ENCODE measurements at regions not wholly inside any gene's neighbourhood (a gene's known extent, or its start where the extent isn't known, plus 50 kb on each side); places are given as distances from the start of the nearest gene placed in this dataset.

DNA sequence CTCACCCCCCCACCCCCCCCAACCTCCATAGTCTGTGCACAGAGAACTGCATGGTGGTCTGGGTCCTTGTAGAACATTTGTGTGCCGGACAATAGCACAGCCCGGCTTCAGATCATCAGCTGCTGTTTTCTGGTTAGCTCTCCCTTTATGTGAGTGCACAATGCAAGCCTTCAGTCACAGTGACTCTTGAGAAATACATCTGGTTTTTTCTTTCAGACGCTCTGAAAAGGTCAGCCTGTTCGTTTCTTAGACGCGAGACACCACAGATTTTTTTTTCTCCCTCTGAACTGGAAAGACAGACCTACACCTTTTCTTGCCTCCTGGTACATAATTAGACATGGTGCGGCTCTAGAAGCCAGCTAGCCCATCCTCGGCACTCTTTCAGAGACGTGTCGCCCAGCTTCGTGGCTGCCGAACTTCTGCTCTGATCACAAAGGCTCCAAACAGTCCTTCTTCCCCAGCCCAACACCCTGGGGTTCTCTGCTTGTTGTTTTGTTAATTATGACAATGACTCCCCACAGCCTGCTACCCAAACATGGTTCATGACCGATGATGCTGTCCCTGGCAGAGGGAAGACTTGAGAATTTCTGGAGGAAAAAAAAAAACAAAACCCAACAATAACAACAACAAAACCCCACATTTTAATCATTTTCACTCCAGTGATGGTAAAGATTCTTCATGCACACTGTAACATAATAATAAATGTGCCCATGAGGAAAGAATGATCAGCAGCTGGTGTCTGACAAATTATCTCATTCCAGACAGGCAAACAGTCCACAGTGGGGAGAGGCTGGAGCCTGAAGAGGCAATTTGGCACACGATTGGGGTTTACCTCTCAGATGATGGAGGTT, 241.4 kb upstream of the ZNF462 start:
- Histone ChIP-seq H3K9me3 (no peaks in the 10 kb centered on the region), H3K27ac (no peak overlapping the region), H3K4me3 (peak overlapping the region; percentile 44), H3K4me1 (peaks cover 3% of the 10 kb centered on the region), H3K36me3 (ENCODE audit: insufficient read depth in 1 of 2, low read depth in 1 of 2) (no peaks in the 10 kb centered on the region), H3K27me3 (ENCODE audit: insufficient read depth in 3 of 3, low read length in 2 of 3) (no peaks in the 10 kb centered on the region)
- WGBS, 3 donors, result 26 to 35% (median 27%) methylated on average over 14 of the region's 14 CpGs
- DNase-seq, result no peak
- ATAC-seq, result peak in 1 of 4 donors; percentile 40
- TF ChIP-seq, protein P1, sequence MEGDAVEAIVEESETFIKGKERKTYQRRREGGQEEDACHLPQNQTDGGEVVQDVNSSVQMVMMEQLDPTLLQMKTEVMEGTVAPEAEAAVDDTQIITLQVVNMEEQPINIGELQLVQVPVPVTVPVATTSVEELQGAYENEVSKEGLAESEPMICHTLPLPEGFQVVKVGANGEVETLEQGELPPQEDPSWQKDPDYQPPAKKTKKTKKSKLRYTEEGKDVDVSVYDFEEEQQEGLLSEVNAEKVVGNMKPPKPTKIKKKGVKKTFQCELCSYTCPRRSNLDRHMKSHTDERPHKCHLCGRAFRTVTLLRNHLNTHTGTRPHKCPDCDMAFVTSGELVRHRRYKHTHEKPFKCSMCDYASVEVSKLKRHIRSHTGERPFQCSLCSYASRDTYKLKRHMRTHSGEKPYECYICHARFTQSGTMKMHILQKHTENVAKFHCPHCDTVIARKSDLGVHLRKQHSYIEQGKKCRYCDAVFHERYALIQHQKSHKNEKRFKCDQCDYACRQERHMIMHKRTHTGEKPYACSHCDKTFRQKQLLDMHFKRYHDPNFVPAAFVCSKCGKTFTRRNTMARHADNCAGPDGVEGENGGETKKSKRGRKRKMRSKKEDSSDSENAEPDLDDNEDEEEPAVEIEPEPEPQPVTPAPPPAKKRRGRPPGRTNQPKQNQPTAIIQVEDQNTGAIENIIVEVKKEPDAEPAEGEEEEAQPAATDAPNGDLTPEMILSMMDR (IDR thresholded peaks at IDR 0.05), result no peak
- intact Hi-C loops (cut with DNase I), result no loop called here

DNA sequence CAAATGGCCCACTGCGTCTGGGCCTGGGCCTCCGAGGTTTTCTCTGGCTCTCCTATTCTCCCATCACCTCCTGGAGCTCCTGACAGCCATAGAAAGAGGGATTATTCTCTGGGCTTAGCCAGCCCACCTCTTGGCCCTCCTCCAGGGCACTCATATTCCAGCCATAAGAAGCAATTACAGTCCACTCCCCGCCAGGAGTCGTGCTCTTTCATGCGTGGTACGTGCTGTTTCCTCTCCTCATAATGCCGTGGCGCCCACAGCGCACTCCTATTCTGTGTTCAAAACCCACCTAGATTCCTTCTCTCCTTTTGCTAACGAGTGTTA, 240.8 kb upstream of the ZNF462 start:
- H3K36me3 ChIP-seq (ENCODE audit: insufficient read depth in 1 of 2, low read depth in 1 of 2), result no peaks in the 10 kb centered on the region
- TF ChIP-seq, protein P1 (IDR thresholded peaks at IDR 0.05), result no peak
- peaks cover 3% of the 10 kb centered on the region for H3K4me1 ChIP-seq
- DNase-seq (no peak), ATAC-seq (no peak)
- no peak overlapping the region for H3K4me3 ChIP-seq
- H3K9me3 ChIP-seq, result no peaks in the 10 kb centered on the region
- no peak overlapping the region for H3K27ac ChIP-seq
- no peaks in the 10 kb centered on the region for H3K27me3 ChIP-seq (ENCODE audit: insufficient read depth in 3 of 3, low read length in 2 of 3)
- 64 to 66% (median 65%) methylated on average over 10 of the region's 10 CpGs for WGBS, 3 donors
- intact Hi-C loops (cut with DNase I), result no loop called here

DNA sequence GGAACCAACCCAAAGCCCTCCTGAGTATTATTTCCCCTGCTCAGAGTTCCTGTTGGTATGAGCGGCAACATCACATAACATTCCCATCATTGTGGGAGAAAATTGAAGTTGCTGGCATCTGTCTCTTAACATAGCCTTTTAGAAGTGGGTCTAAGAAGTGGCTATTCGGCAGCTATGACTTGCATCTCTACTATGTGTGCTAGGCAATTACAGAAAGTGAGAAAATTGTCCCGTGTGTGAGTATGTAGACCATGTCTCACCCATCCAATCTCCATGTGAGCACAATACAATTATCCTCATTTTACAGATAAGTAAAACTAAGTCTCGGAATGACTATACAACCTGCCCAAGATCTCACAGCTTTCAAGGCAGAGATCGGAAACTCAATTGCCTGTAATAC, 239.4 kb upstream of the ZNF462 start:
- Histone ChIP-seq H3K27ac (no peak overlapping the region), H3K4me1 (peaks cover 3% of the 10 kb centered on the region), H3K4me3 (no peak overlapping the region), H3K9me3 (no peaks in the 10 kb centered on the region), H3K36me3 (ENCODE audit: insufficient read depth in 1 of 2, low read depth in 1 of 2) (no peaks in the 10 kb centered on the region), H3K27me3 (ENCODE audit: insufficient read depth in 3 of 3, low read length in 2 of 3) (no peaks in the 10 kb centered on the region)
- 87 to 96% (median 87%) methylated on average over 5 of the region's 5 CpGs for WGBS, 3 donors
- DNase-seq (no peak), ATAC-seq (no peak)
- TF ChIP-seq, protein P1 (IDR thresholded peaks at IDR 0.05), result no peak
- intact Hi-C loops (cut with DNase I), result no loop called here

DNA sequence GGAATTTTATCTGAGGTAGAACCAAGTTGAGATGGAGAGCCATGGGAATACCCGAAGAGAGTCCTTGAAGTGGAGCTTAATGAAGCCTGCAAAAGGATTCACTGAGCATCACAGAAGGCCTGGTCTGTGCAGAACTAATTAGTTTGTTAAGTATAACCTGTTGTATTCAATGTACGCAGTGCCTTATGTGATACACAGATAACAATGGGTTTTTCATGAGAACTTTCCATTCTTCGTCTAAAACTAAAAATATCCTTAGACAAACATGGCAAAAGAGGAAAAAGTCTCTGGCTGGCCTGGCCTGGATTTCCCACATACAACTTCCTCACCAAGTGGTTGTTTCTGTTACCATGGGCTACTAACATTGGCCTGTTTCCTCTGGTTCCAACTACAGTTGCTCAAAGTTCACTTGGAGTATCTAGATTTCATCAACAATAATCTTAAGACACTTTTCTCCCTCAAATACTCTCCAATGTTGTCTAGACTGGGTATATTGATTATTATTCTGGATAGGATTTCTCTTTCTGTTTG, 237.6 kb upstream of the ZNF462 start:
- WGBS, 3 donors, result 68 to 73% (median 73%) methylated on average over 3 of the region's 3 CpGs
- intact Hi-C loops (cut with DNase I), result no loop called here

More for the DNA sequence above, 237.6 kb upstream of the ZNF462 start:
- H3K4me1 ChIP-seq, result peaks cover 3% of the 10 kb centered on the region
- TF ChIP-seq, protein P1 (IDR thresholded peaks at IDR 0.05), result no peak
- H3K4me3 ChIP-seq, result no peak overlapping the region
- no peaks in the 10 kb centered on the region for H3K27me3 ChIP-seq (ENCODE audit: insufficient read depth in 3 of 3, low read length in 2 of 3)
- H3K36me3 ChIP-seq (ENCODE audit: insufficient read depth in 1 of 2, low read depth in 1 of 2), result no peaks in the 10 kb centered on the region
- ATAC-seq (no peak), DNase-seq (no peak)
- H3K27ac ChIP-seq, result no peak overlapping the region
- no peaks in the 10 kb centered on the region for H3K9me3 ChIP-seq

All from psoas muscle (tissue), 7 donors.